IPS DF 6.9 (cell line): ENCODE measurements at regions not wholly inside any gene's neighbourhood (a gene's known extent, or its start where the extent isn't known, plus 50 kb on each side); places are given as distances from the start of the nearest gene placed in this dataset.

Source experiments
- DNase-seq: peaks from one replicate; pipeline ENCODE4 v3.0.0-alpha.2; 2013; ENCODE audit warnings: low read depth, low spot score
- H3K27ac ChIP-seq: one replicate; pipeline ENCODE4 v1.5.1; 2013; ENCODE audit warnings: low read length, control low read depth
- H3K27me3 ChIP-seq: 2 replicates; pipeline ENCODE4 v1.6.1; 2013; ENCODE audit warnings: mild to moderate bottlenecking, low read length; ENCODE audit not compliant: control insufficient read depth, insufficient read depth
- H3K36me3 ChIP-seq: 2 replicates; pipeline ENCODE4 v1.6.1; 2013; ENCODE audit warnings: low read length; ENCODE audit not compliant: control insufficient read depth, insufficient read depth
- H3K4me1 ChIP-seq: 2 replicates; pipeline ENCODE4 v1.6.1; 2013; ENCODE audit warnings: low read length; ENCODE audit not compliant: control insufficient read depth, insufficient read depth
- H3K4me3 ChIP-seq: 2 replicates; pipeline ENCODE4 v1.5.1; 2013; ENCODE audit warnings: mild to moderate bottlenecking, low read length
- H3K9me3 ChIP-seq: 2 replicates; pipeline ENCODE4 v1.6.1; 2013; ENCODE audit warnings: low read length, inconsistent platforms; ENCODE audit not compliant: control insufficient read depth, insufficient read depth
- WGBS: extraction: QIAGEN DNeasy Blood & Tissue Kit; methylation state at CpG from one replicate; pipeline ENCODE4 v1.1.7; 2013; ENCODE audit warnings: mixed read lengths, missing lambda C conversion rate; ENCODE audit not compliant: insufficient read length, insufficient coverage; 5-methylcytosine and 5-hydroxymethylcytosine counted together

- no peaks in the 10 kb centered on the region for H3K27me3 ChIP-seq
- no peaks in the 10 kb centered on the region for H3K36me3 ChIP-seq
- H3K4me3 ChIP-seq, result no peak overlapping the region
- WGBS, result no CpG with 5 or more reads among the region's 5 CpGs
- H3K4me1 ChIP-seq, result no peaks in the 10 kb centered on the region
- no peaks in the 10 kb centered on the region for H3K9me3 ChIP-seq
- no peak overlapping the region for H3K27ac ChIP-seq
- DNase-seq, result no peak
Observed at GRCh38 chr6:113142671-113143174, 714.4 kb upstream of the MARCKS start.

DNA sequence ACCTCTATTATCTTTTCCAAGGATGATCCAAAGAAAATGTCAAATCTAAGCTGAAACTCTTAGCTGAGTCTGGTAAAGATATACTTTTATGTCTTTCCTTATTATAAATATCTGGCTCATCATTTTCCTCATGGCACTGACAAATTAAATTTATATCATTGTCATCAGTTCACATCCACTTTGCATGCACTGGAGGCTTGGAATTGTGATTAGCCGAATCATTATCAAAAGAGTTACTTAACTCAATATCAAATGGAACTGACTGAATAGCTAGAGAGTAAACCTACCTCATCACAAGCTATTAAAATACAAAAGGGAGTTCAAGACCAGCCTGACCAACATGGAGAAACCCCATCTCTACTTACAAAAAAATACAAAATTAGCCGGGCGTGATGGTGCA lies 713.9 kb upstream of the MARCKS start:
- Histone ChIP-seq H3K27ac (no peak overlapping the region), H3K27me3 (no peaks in the 10 kb centered on the region), H3K4me3 (no peak overlapping the region), H3K9me3 (no peaks in the 10 kb centered on the region), H3K4me1 (no peaks in the 10 kb centered on the region), H3K36me3 (no peaks in the 10 kb centered on the region)
- WGBS, result no CpG with 5 or more reads among the region's 3 CpGs
- DNase-seq, result no peak

DNA sequence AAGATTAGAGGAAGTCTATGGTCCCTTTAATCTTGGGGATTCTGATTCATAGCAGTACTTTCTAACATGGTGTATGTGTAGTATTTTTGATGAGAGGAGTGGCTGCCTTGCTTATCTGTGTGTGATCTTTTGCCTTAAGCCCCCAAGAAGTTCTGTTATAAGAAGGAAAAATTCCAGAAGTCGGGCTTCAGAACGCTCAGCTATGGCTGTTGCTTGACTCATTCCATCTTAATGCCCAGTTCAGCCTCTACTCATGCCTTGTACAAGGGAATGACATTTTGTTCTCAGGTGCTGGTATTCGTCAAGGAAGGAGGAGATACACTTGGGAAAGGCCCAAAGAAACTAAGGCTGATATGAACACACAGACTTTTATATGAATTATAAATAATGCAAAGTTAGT lies 713.0 kb upstream of the MARCKS start:
- no peak overlapping the region for H3K27ac ChIP-seq
- no peaks in the 10 kb centered on the region for H3K4me1 ChIP-seq
- H3K36me3 ChIP-seq, result no peaks in the 10 kb centered on the region
- no peak overlapping the region for H3K4me3 ChIP-seq
- WGBS, result no CpG with 5 or more reads among the region's 3 CpGs
- no peaks in the 10 kb centered on the region for H3K9me3 ChIP-seq
- no peaks in the 10 kb centered on the region for H3K27me3 ChIP-seq
- no peak for DNase-seq

- WGBS, result no CpG with 5 or more reads among the region's 1 CpG
- Histone ChIP-seq H3K4me3 (no peak overlapping the region), H3K36me3 (no peaks in the 10 kb centered on the region), H3K9me3 (no peaks in the 10 kb centered on the region), H3K4me1 (no peaks in the 10 kb centered on the region), H3K27ac (no peak overlapping the region), H3K27me3 (no peaks in the 10 kb centered on the region)
- DNase-seq, result no peak
Observed at GRCh38 chr6:113146878-113147277, 710.3 kb upstream of the MARCKS start.

GRCh38 chr6:113147544-113147943 lies 709.6 kb upstream of the MARCKS start:
- no peaks in the 10 kb centered on the region for H3K36me3 ChIP-seq
- H3K4me3 ChIP-seq, result no peak overlapping the region
- no peak overlapping the region for H3K27ac ChIP-seq
- H3K4me1 ChIP-seq, result no peaks in the 10 kb centered on the region
- H3K9me3 ChIP-seq, result no peaks in the 10 kb centered on the region
- WGBS, result no CpG with 5 or more reads among the region's 2 CpGs
- H3K27me3 ChIP-seq, result no peaks in the 10 kb centered on the region
- no peak for DNase-seq

DNA sequence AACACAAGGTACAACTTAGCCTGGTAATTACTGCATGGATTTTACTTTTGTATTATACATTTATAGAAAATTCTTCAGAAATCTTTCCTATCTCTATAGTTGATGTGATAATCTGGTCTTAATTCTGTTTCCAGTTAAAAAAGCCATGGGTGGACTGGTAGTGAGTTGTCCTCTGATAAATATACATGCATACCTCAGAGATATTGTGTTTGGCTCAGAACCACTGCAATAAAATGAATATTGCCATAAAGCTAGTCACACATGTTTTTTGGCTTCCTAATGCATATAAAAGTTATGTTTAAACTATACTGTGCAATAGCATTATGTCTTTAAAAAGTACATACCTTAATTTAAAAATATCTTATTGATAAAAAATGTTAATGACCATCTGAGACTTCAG lies 708.6 kb upstream of the MARCKS start:
- Histone ChIP-seq H3K9me3 (no peaks in the 10 kb centered on the region), H3K27ac (no peak overlapping the region), H3K4me1 (no peaks in the 10 kb centered on the region), H3K36me3 (no peaks in the 10 kb centered on the region), H3K4me3 (no peak overlapping the region), H3K27me3 (no peaks in the 10 kb centered on the region)
- DNase-seq, result no peak

- H3K4me3 ChIP-seq, result no peak overlapping the region
- no peaks in the 10 kb centered on the region for H3K27me3 ChIP-seq
- no CpG with 5 or more reads among the region's 1 CpG for WGBS
- H3K4me1 ChIP-seq, result no peaks in the 10 kb centered on the region
- no peak overlapping the region for H3K27ac ChIP-seq
- H3K36me3 ChIP-seq, result no peaks in the 10 kb centered on the region
- DNase-seq, result no peak
- no peaks in the 10 kb centered on the region for H3K9me3 ChIP-seq
Observed at GRCh38 chr6:113149511-113149910, 707.6 kb upstream of the MARCKS start.

GRCh38 chr6:113160306-113161017 lies 696.7 kb upstream of the MARCKS start:
- H3K9me3 ChIP-seq, result no peaks in the 10 kb centered on the region
- no peak overlapping the region for H3K4me3 ChIP-seq
- no peaks in the 10 kb centered on the region for H3K36me3 ChIP-seq
- no peak for DNase-seq
- no peaks in the 10 kb centered on the region for H3K27me3 ChIP-seq
- WGBS, result no CpG with 5 or more reads among the region's 5 CpGs
- H3K4me1 ChIP-seq, result no peaks in the 10 kb centered on the region
- H3K27ac ChIP-seq, result no peak overlapping the region

DNA sequence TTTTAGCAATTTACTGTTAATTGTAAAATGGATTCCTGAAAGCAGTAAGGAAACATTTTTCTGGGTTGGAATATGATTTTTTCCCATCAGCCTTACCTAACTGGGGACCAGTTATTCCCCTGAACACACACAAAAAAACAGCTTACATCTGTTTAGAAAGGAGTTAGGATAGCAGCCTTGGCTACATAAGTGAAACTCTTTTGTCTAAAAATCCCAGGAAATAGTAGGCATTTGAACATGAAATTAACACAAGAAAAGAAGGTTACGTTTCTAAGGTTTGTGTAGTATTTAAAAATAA lies 696.2 kb upstream of the MARCKS start:
- H3K4me1 ChIP-seq, result no peaks in the 10 kb centered on the region
- H3K4me3 ChIP-seq, result no peak overlapping the region
- H3K36me3 ChIP-seq, result no peaks in the 10 kb centered on the region
- no peaks in the 10 kb centered on the region for H3K27me3 ChIP-seq
- no CpG with 5 or more reads among the region's 1 CpG for WGBS
- no peak for DNase-seq
- H3K27ac ChIP-seq, result no peak overlapping the region
- H3K9me3 ChIP-seq, result no peaks in the 10 kb centered on the region

DNA sequence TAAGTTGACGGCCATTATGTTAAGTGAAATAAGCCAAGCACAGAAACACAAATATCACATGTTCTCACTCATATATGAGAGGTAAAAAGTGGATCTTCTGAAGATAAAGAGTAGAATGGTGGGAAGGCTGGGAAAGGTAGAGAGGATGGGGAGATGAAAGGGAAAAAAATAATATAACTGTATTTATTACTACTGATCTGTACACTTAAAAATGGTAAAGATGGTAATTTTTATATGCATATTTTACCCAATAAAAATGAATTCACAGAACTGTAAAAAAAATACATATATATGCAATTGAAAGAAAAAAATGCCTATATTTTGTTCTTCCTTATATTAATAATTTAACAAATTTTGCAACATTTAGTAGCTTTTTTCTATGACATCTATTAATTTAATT lies 694.4 kb upstream of the MARCKS start:
- H3K9me3 ChIP-seq, result no peaks in the 10 kb centered on the region
- H3K4me3 ChIP-seq, result no peak overlapping the region
- H3K36me3 ChIP-seq, result no peaks in the 10 kb centered on the region
- H3K27ac ChIP-seq, result no peak overlapping the region
- H3K4me1 ChIP-seq, result no peaks in the 10 kb centered on the region
- no CpG with 5 or more reads among the region's 1 CpG for WGBS
- no peak for DNase-seq
- no peaks in the 10 kb centered on the region for H3K27me3 ChIP-seq

GRCh38 chr6:113168057-113168456 lies 689.1 kb upstream of the MARCKS start:
- no peaks in the 10 kb centered on the region for H3K9me3 ChIP-seq
- H3K27me3 ChIP-seq, result no peaks in the 10 kb centered on the region
- H3K27ac ChIP-seq, result no peak overlapping the region
- DNase-seq, result no peak
- no peaks in the 10 kb centered on the region for H3K36me3 ChIP-seq
- no CpG with 5 or more reads among the region's 1 CpG for WGBS
- no peak overlapping the region for H3K4me3 ChIP-seq
- no peaks in the 10 kb centered on the region for H3K4me1 ChIP-seq
